Activated naive CD8-positive, alpha-beta T cell treated with anti-CD3 and anti-CD28 coated beads, Interleukin-2, amount 50 U/mL, for 24 hours (primary cell): ENCODE measurements at regions not wholly inside any gene's neighbourhood (a gene's known extent, or its start where the extent isn't known, plus 50 kb on each side); places are given as distances from the start of the nearest gene placed in this dataset.

Experiments
- ATAC-seq: fragments of 150-1000 bp; cut with Tn5 transposase; one replicate; pipeline ENCODE4 v1.10.0; 2021
- DNase-seq: peaks from one replicate; pipeline ENCODE4 v3.0.0; 2021
- H3K27ac Mint-ChIP-seq: one replicate; pipeline ENCODE4 v1.8.0; 2021; ENCODE audit warnings: mild to moderate bottlenecking, mixed read lengths
- H3K27me3 Mint-ChIP-seq: one replicate; pipeline ENCODE4 v1.8.0; 2021; ENCODE audit warnings: mixed read lengths
- H3K36me3 Mint-ChIP-seq: one replicate; pipeline ENCODE4 v1.8.0; 2021; ENCODE audit warnings: low read depth, mixed read lengths
- H3K4me1 Mint-ChIP-seq: one replicate; pipeline ENCODE4 v1.8.0; 2021; ENCODE audit warnings: mixed read lengths
- H3K4me3 Mint-ChIP-seq: one replicate; pipeline ENCODE4 v1.8.0; 2021; ENCODE audit warnings: mild to moderate bottlenecking, moderate library complexity, mixed read lengths
- H3K9me3 Mint-ChIP-seq: one replicate; pipeline ENCODE4 v1.8.0; 2021; ENCODE audit warnings: mixed read lengths

GRCh38 chr9:13354733-13355132, 75.2 kb upstream of the MPDZ start:
- Mint-ChIP-seq H3K4me1 (no peaks in the 10 kb centered on the region), H3K27me3 (no peaks in the 10 kb centered on the region), H3K36me3 (no peaks in the 10 kb centered on the region), H3K9me3 (no peaks in the 10 kb centered on the region), H3K4me3 (no peak overlapping the region), H3K27ac (no peak overlapping the region)
- ATAC-seq (no peak), DNase-seq (no peak)

- no peaks in the 10 kb centered on the region for H3K27me3 Mint-ChIP-seq
- no peak for DNase-seq
- H3K4me1 Mint-ChIP-seq = no peaks in the 10 kb centered on the region
- H3K27ac Mint-ChIP-seq = no peak overlapping the region
- no peak for ATAC-seq
- no peaks in the 10 kb centered on the region for H3K9me3 Mint-ChIP-seq
- H3K36me3 Mint-ChIP-seq = no peaks in the 10 kb centered on the region
- H3K4me3 Mint-ChIP-seq = no peak overlapping the region
Observed at GRCh38 chr9:13352451-13352979, 73.0 kb upstream of the MPDZ start.

- H3K9me3 Mint-ChIP-seq = no peaks in the 10 kb centered on the region
- H3K4me3 Mint-ChIP-seq = no peak overlapping the region
- DNase-seq = no peak
- H3K27me3 Mint-ChIP-seq = no peaks in the 10 kb centered on the region
- no peaks in the 10 kb centered on the region for H3K36me3 Mint-ChIP-seq
- no peak overlapping the region for H3K27ac Mint-ChIP-seq
- H3K4me1 Mint-ChIP-seq = no peaks in the 10 kb centered on the region
- ATAC-seq = no peak
Observed at GRCh38 chr9:13351778-13352386, 72.4 kb upstream of the MPDZ start.

GRCh38 chr9:13332571-13332970, 53.1 kb upstream of the MPDZ start:
- DNase-seq = no peak
- Mint-ChIP-seq H3K4me1 (no peaks in the 10 kb centered on the region), H3K27me3 (no peaks in the 10 kb centered on the region), H3K9me3 (no peaks in the 10 kb centered on the region), H3K36me3 (no peaks in the 10 kb centered on the region), H3K27ac (no peak overlapping the region), H3K4me3 (no peak overlapping the region)
- ATAC-seq = no peak

- Mint-ChIP-seq H3K4me1 (no peaks in the 10 kb centered on the region), H3K4me3 (no peak overlapping the region), H3K9me3 (no peaks in the 10 kb centered on the region), H3K27ac (no peak overlapping the region), H3K36me3 (no peaks in the 10 kb centered on the region), H3K27me3 (no peaks in the 10 kb centered on the region)
- no peak for DNase-seq
- ATAC-seq = no peak
Observed at GRCh38 chr9:13331320-13331719, 51.8 kb upstream of the MPDZ start.

- Mint-ChIP-seq H3K27ac (no peak overlapping the region), H3K4me3 (no peak overlapping the region), H3K4me1 (no peaks in the 10 kb centered on the region), H3K36me3 (no peaks in the 10 kb centered on the region), H3K9me3 (no peaks in the 10 kb centered on the region), H3K27me3 (no peaks in the 10 kb centered on the region)
- ATAC-seq (no peak), DNase-seq (no peak)
Observed at GRCh38 chr9:13330396-13331004, 51.0 kb upstream of the MPDZ start.
